ENCODE measurements at regions not wholly inside any gene's neighbourhood (a gene's known extent, or its start where the extent isn't known, plus 50 kb on each side); places are given as distances from the start of the nearest gene placed in this dataset.
"Not testable (repeated sequence)": the region's sequence is repeated elsewhere in the genome, so short reads cannot be mapped to it uniquely, and the experiment has no call there.

GRCh38 chr18:56285387-56286065, 352.9 kb downstream of the TXNL1 start:
- no peak for DNase-seq
- TF ChIP-seq CTCF (IDR thresholded peaks at IDR 0.05; ENCODE audit: low read depth, low read length) = no peak
- no peak overlapping the region for H3K4me3 ChIP-seq (ENCODE audit: low read depth, low read length)
- no peaks in the 10 kb centered on the region for H3K9me3 ChIP-seq (ENCODE audit: severe bottlenecking)
- no peaks in the 10 kb centered on the region for H3K27me3 ChIP-seq (ENCODE audit: insufficient read depth, low read depth, severe bottlenecking)
- H3K27ac ChIP-seq = no peak overlapping the region
- no peaks in the 10 kb centered on the region for H3K36me3 ChIP-seq

- Histone ChIP-seq H3K9me3 (ENCODE audit: severe bottlenecking) (no peaks in the 10 kb centered on the region), H3K4me3 (ENCODE audit: low read depth, low read length) (no peak overlapping the region), H3K27ac (no peak overlapping the region), H3K27me3 (ENCODE audit: insufficient read depth, low read depth, severe bottlenecking) (no peaks in the 10 kb centered on the region), H3K36me3 (no peaks in the 10 kb centered on the region)
- DNase-seq = no peak
- no peak for TF ChIP-seq CTCF (IDR thresholded peaks at IDR 0.05; ENCODE audit: low read depth, low read length)
Observed at GRCh38 chr18:56284319-56284718, 354.1 kb downstream of the TXNL1 start.

GRCh38 chr18:56283316-56283715, 355.1 kb downstream of the TXNL1 start:
- H3K27me3 ChIP-seq (ENCODE audit: insufficient read depth, low read depth, severe bottlenecking) = no peaks in the 10 kb centered on the region
- TF ChIP-seq CTCF (IDR thresholded peaks at IDR 0.05; ENCODE audit: low read depth, low read length) = no peak
- H3K9me3 ChIP-seq (ENCODE audit: severe bottlenecking) = no peaks in the 10 kb centered on the region
- no peak overlapping the region for H3K27ac ChIP-seq
- no peak overlapping the region for H3K4me3 ChIP-seq (ENCODE audit: low read depth, low read length)
- H3K36me3 ChIP-seq = no peaks in the 10 kb centered on the region
- DNase-seq = no peak

GRCh38 chr18:56282234-56283104, 355.9 kb downstream of the TXNL1 start:
- DNase-seq = no peak
- no peak for TF ChIP-seq CTCF (IDR thresholded peaks at IDR 0.05; ENCODE audit: low read depth, low read length)

GRCh38 chr18:56279816-56280215, 358.6 kb downstream of the TXNL1 start:
- H3K27me3 ChIP-seq (ENCODE audit: insufficient read depth, low read depth, severe bottlenecking); H3K36me3 ChIP-seq; H3K27ac ChIP-seq; H3K4me3 ChIP-seq (ENCODE audit: low read depth, low read length); H3K9me3 ChIP-seq (ENCODE audit: severe bottlenecking); DNase-seq: not testable (repeated sequence)

More at GRCh38 chr18:56282234-56283104, 355.9 kb downstream of the TXNL1 start:
- H3K4me3 ChIP-seq (ENCODE audit: low read depth, low read length) = no peak overlapping the region
- H3K36me3 ChIP-seq = no peaks in the 10 kb centered on the region
- no peaks in the 10 kb centered on the region for H3K9me3 ChIP-seq (ENCODE audit: severe bottlenecking)
- H3K27me3 ChIP-seq (ENCODE audit: insufficient read depth, low read depth, severe bottlenecking) = no peaks in the 10 kb centered on the region
- no peak overlapping the region for H3K27ac ChIP-seq

- DNase-seq = no peak
- Histone ChIP-seq H3K27ac (no peak overlapping the region), H3K36me3 (no peaks in the 10 kb centered on the region), H3K4me3 (ENCODE audit: low read depth, low read length) (no peak overlapping the region), H3K27me3 (ENCODE audit: insufficient read depth, low read depth, severe bottlenecking) (no peaks in the 10 kb centered on the region), H3K9me3 (ENCODE audit: severe bottlenecking) (no peaks in the 10 kb centered on the region)
- TF ChIP-seq CTCF (IDR thresholded peaks at IDR 0.05; ENCODE audit: low read depth, low read length) = no peak
Observed at GRCh38 chr18:56278421-56279003, 359.9 kb downstream of the TXNL1 start.
